AG04449 (cell line): ENCODE measurements at regions not wholly inside any gene's neighbourhood (a gene's known extent, or its start where the extent isn't known, plus 50 kb on each side); places are given as distances from the start of the nearest gene placed in this dataset.

Source experiments
- CTCF ChIA-PET: fragments of 350-600 bp; formaldehyde crosslinking; extraction: SDS; loops from one replicate; lab custom pipeline; 2021; ENCODE audit warnings: antibody characterized with exemption; lab: Yijun Ruan, JAX
- POLR2A ChIA-PET: fragments of 400-600, 350-600 bp; formaldehyde crosslinking; extraction: SDS; loops from one replicate; lab custom pipeline; 2020; ENCODE audit warnings: antibody characterized with exemption, inconsistent platforms; lab: Yijun Ruan, JAX
- DNase-seq: peaks from one replicate; pipeline ENCODE4 v3.0.0-alpha.2; 2010; ENCODE audit warnings: low read depth, low spot score
- H3K4me3 ChIP-seq: 2 replicates; pipeline ENCODE4 v1.5.1; 2011; ENCODE audit warnings: low read depth, mild to moderate bottlenecking, control low read depth, low read length
- CTCF ChIP-seq: IDR thresholded peaks from one replicate; pipeline ENCODE4 v1.5.1; 2011; ENCODE audit warnings: mild to moderate bottlenecking, moderate library complexity, low read length, control low read depth, inconsistent platforms; ENCODE audit not compliant: insufficient read depth; ENCODE audit errors: missing control alignments

DNA sequence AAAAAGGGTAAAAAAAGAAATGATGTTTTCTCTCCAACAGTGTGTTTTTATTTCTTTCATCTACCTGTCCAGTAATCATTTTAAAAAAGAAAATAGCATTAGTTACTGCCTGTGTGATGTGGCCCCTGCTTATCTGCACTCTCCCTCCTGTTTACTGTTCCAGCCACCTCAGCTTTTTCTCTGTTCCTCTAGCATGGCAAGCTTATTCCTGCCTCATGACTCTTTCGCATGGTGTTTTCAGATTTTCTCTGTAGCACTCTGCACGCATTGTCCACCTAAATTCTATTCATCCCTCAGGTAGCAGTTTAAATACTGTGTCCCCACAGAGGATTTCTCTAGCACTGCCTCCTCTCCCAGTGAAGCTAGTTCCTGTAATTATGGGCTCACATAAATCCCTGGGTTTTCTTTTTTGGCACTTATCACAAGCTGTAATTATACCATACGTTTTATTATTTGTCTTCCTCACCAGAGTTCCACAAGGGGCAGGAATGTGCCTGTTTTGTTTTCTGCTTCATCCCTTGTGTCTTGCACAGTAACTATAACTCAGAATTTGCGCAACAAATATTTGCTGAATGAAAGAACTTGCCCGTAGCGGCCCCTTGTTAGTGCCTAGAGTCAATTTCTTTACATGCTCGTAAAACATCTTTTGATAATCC, 51.4 kb upstream of the LRIG2 start:
- no peak overlapping the region for H3K4me3 ChIP-seq
- DNase-seq: no peak
- POLR2A ChIA-PET: no interaction called here
- CTCF ChIA-PET: no interaction called here
- TF ChIP-seq CTCF: no peak
